ENCODE measurements at regions not wholly inside any gene's neighbourhood (a gene's known extent, or its start where the extent isn't known, plus 50 kb on each side); places are given as distances from the start of the nearest gene placed in this dataset.

DNA sequence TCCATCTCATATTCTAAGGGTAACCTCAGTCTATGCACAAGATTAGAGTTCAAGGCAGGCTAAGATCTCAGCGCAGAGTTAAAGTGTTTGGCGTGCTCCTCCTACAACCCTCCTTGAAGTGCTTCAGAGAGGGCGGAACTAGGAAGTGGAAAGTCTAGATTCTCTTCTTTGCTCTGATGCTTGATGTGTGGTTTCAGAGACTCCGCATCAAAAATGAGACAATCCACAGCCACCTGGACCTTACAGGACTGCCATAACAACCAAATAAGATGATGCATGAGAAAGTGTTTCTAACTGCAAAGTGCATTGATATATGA is 161.3 kb upstream of the ATP11B start:
- in situ Hi-C loops (cut with MboI; ENCODE audit: low sequenced_read_pairs) = no loop called here
- Histone ChIP-seq H4K20me1 (ENCODE audit: insufficient read depth, low read length) (no peaks in the 10 kb centered on the region), H2AFZ (replicated peaks; ENCODE audit: low read length, poor library complexity) (no peak overlapping the region), H3K4me1 (ENCODE audit: control insufficient read depth, insufficient read depth, low read length) (no peaks in the 10 kb centered on the region), H3K18ac (ENCODE audit: low read depth, low read length) (no peak overlapping the region), H2BK120ac (ENCODE audit: low read depth, low read length) (no peak overlapping the region), H4K8ac (ENCODE audit: low read depth in 2 of 2, low read length in 2 of 2) (no peak overlapping the region), H3K4me3 (ENCODE audit: insufficient read depth, low read depth, low read length) (no peak overlapping the region), H3K27ac (ENCODE audit: insufficient read depth, low read length) (no peak overlapping the region), H3K9ac (ENCODE audit: low read depth, low read length) (no peak overlapping the region), H2AK5ac (ENCODE audit: low read depth, low read length) (no peak overlapping the region), H4K91ac (ENCODE audit: insufficient read depth, low read depth, low read length) (no peak overlapping the region), H3K9me3 (ENCODE audit: control insufficient read depth, insufficient read depth, low read length) (no peaks in the 10 kb centered on the region), H2AK9ac (replicated peaks; ENCODE audit: low read depth, low read length, poor library complexity) (no peak overlapping the region), H3K27me3 (ENCODE audit: control insufficient read depth, insufficient read depth, low read length) (no peaks in the 10 kb centered on the region), H3K23ac (ENCODE audit: low read depth, low read length) (no peak overlapping the region), H4K5ac (ENCODE audit: low read depth, low read length) (no peak overlapping the region), H2BK15ac (ENCODE audit: low read depth, low read length) (no peak overlapping the region), H3K56ac (ENCODE audit: extremely low read depth, insufficient read depth, low read length) (no peak overlapping the region), H3K4ac (ENCODE audit: low read depth, low read length) (no peak overlapping the region), H2BK20ac (ENCODE audit: low read depth, low read length) (no peak overlapping the region), H3K9me1 (ENCODE audit: insufficient read depth, low read length) (no peaks in the 10 kb centered on the region), H3K14ac (replicated peaks; ENCODE audit: low read depth, low read length) (no peak overlapping the region), H3K4me2 (ENCODE audit: low read depth, low read length) (no peak overlapping the region), H3K36me3 (ENCODE audit: control insufficient read depth, insufficient read depth, low read length) (no peaks in the 10 kb centered on the region), H3K79me1 (ENCODE audit: low read depth in 1 of 2, low read length in 2 of 2) (no peaks in the 10 kb centered on the region), H2BK5ac (ENCODE audit: low read depth, low read length, poor library complexity, severe bottlenecking) (no peak overlapping the region)
- ChIA-PET POLR2A (ENCODE audit: unreplicated experiment) (no interaction called here), CTCF (no interaction called here)
- dilution Hi-C loops (cut with HindIII; ENCODE audit: low sequenced_read_pairs, unreplicated experiment) = no loop called here
- no peak for DNase-seq
- no peak for ATAC-seq (ENCODE audit: low read depth)
- intact Hi-C loops (cut with micrococcal nuclease) = no loop called here
- no TSS peak for BruUV-seq (replicated peaks)
- TF ChIP-seq ELK1 (IDR thresholded peaks at IDR 0.05; ENCODE audit: borderline replicate concordance, low read depth, low read length) (no peak), SMC3 (IDR thresholded peaks at IDR 0.05; ENCODE audit: low read depth, low read length) (no peak), MAZ (IDR thresholded peaks at IDR 0.05; ENCODE audit: borderline replicate concordance, low read depth, low read length) (no peak), FOS (IDR thresholded peaks at IDR 0.05; ENCODE audit: low read depth, low read length) (no peak), CHD1 (IDR thresholded peaks at IDR 0.05; ENCODE audit: low read depth, low read length) (no peak), CTCF (conservative IDR thresholded peaks at IDR 0.05; ENCODE audit: low read depth, low read length) (no peak), MAFK (IDR thresholded peaks at IDR 0.05; ENCODE audit: low read depth, low read length) (no peak), RFX5 (IDR thresholded peaks at IDR 0.05; ENCODE audit: low read depth, low read length) (no peak), BHLHE40 (IDR thresholded peaks at IDR 0.05; ENCODE audit: low read depth, low read length) (no peak), MXI1 (IDR thresholded peaks at IDR 0.05; ENCODE audit: borderline replicate concordance, low read depth, low read length) (no peak), POLR2A (IDR thresholded peaks at IDR 0.05; ENCODE audit: low read depth, low read length) (no peak), RCOR1 (IDR thresholded peaks at IDR 0.05; ENCODE audit: insufficient replicate concordance, low read length) (no peak), RAD21 (IDR thresholded peaks at IDR 0.05; ENCODE audit: low read length) (no peak), CEBPB (IDR thresholded peaks at IDR 0.05; ENCODE audit: low read depth, low read length) (no peak)
- TF ChIP-seq, protein P1, sequence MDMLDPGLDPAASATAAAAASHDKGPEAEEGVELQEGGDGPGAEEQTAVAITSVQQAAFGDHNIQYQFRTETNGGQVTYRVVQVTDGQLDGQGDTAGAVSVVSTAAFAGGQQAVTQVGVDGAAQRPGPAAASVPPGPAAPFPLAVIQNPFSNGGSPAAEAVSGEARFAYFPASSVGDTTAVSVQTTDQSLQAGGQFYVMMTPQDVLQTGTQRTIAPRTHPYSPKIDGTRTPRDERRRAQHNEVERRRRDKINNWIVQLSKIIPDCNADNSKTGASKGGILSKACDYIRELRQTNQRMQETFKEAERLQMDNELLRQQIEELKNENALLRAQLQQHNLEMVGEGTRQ (IDR thresholded peaks at IDR 0.05; ENCODE audit: low read depth, low read length) = no peak
- no CpG with 5 or more reads among the region's 4 CpGs for WGBS, 2 experiments (ENCODE audit: extremely low coverage in 2 of 2, insufficient read length in 1 of 2)
